HG02852 (cell line): ENCODE measurements at regions not wholly inside any gene's neighbourhood (a gene's known extent, or its start where the extent isn't known, plus 50 kb on each side); places are given as distances from the start of the nearest gene placed in this dataset.

Source experiments
- ATAC-seq: cut with Tn5 transposase; IDR thresholded peaks from one replicate; pipeline ENCODE4 v1.9.1; 2021; ENCODE audit warnings: mild to moderate bottlenecking, moderate library complexity; ENCODE audit not compliant: unreplicated experiment

- ATAC-seq = no peak
Measured at GRCh38 chr10:4048236-4048864, 263.3 kb upstream of the KLF6 start.

GRCh38 chr10:4046712-4047354 lies 261.8 kb upstream of the KLF6 start:
- no peak for ATAC-seq

GRCh38 chr10:4046030-4046429 lies 261.0 kb upstream of the KLF6 start:
- no peak for ATAC-seq

- ATAC-seq = no peak
Measured at GRCh38 chr10:4043897-4044665, 259.1 kb upstream of the KLF6 start.

- no peak for ATAC-seq
Measured at GRCh38 chr10:4041635-4042034, 256.6 kb upstream of the KLF6 start.

GRCh38 chr10:4038000-4038399 lies 253.0 kb upstream of the KLF6 start:
- no peak for ATAC-seq

- ATAC-seq = no peak
Measured at GRCh38 chr10:4035599-4035945, 250.6 kb upstream of the KLF6 start.

GRCh38 chr10:4034907-4035598 lies 250.0 kb upstream of the KLF6 start:
- ATAC-seq = no peak

GRCh38 chr10:4033341-4033896 lies 248.4 kb upstream of the KLF6 start:
- peak; percentile 92 for ATAC-seq

- no peak for ATAC-seq
Measured at GRCh38 chr10:4029866-4030265, 244.9 kb upstream of the KLF6 start.

- ATAC-seq = no peak
Measured at GRCh38 chr10:4028854-4029583, 244.0 kb upstream of the KLF6 start.

GRCh38 chr10:4028027-4028471 lies 243.0 kb upstream of the KLF6 start:
- no peak for ATAC-seq

- no peak for ATAC-seq
Measured at GRCh38 chr10:4025339-4025738, 240.3 kb upstream of the KLF6 start.

GRCh38 chr10:4024516-4025245 lies 239.7 kb upstream of the KLF6 start:
- ATAC-seq = no peak

GRCh38 chr10:4024027-4024426 lies 239.0 kb upstream of the KLF6 start:
- no peak for ATAC-seq

GRCh38 chr10:4022473-4022872 lies 237.5 kb upstream of the KLF6 start:
- no peak for ATAC-seq

GRCh38 chr10:4020631-4021030 lies 235.6 kb upstream of the KLF6 start:
- ATAC-seq = no peak

- no peak for ATAC-seq
Measured at GRCh38 chr10:4018054-4018511, 233.1 kb upstream of the KLF6 start.

GRCh38 chr10:4017336-4017735 lies 232.3 kb upstream of the KLF6 start:
- ATAC-seq = no peak

GRCh38 chr10:4016214-4016740 lies 231.3 kb upstream of the KLF6 start:
- no peak for ATAC-seq
